GM23338 (cell line): ENCODE measurements at regions not wholly inside any gene's neighbourhood (a gene's known extent, or its start where the extent isn't known, plus 50 kb on each side); places are given as distances from the start of the nearest gene placed in this dataset.

ENCODE experiments used
- CREB1 ChIP-seq: fragments of 250-450 bp; sonication (Bioruptor Pico); IDR thresholded peaks from 2 replicates; pipeline ENCODE4 v1.5.0; 2020; ENCODE audit warnings: low read depth, mild to moderate bottlenecking, moderate library complexity
- EZH2 ChIP-seq: fragments of 200-600 bp; sonication (generic); IDR thresholded peaks from one replicate; pipeline ENCODE4 v1.8.0; 2017; ENCODE audit warnings: antibody characterized with exemption, mild to moderate bottlenecking, low read depth; ENCODE audit not compliant: unreplicated experiment
- EZH2phosphoT487 ChIP-seq: fragments of 200-600 bp; sonication (generic); IDR thresholded peaks from one replicate; pipeline ENCODE4 v1.8.1; 2018; ENCODE audit warnings: antibody characterized with exemption; ENCODE audit not compliant: unreplicated experiment
- JUNB ChIP-seq: IDR thresholded peaks from one replicate; pipeline ENCODE4 v1.6.1; 2016; ENCODE audit warnings: antibody characterized with exemption; ENCODE audit not compliant: unreplicated experiment
- POLR2AphosphoS5 ChIP-seq: IDR thresholded peaks from 2 replicates; pipeline ENCODE4 v1.6.1; 2016; ENCODE audit warnings: antibody characterized with exemption, low read depth
- TF ChIP-seq, protein P1 (sequence below): IDR thresholded peaks from one replicate; pipeline ENCODE4 v1.6.1; 2018; ENCODE audit warnings: antibody characterized with exemption; ENCODE audit not compliant: unreplicated experiment
- TF ChIP-seq, protein P2 (sequence below), 2 experiments: fragments of 200-600 bp in 1 of 2; sonication (generic) in 1 of 2; conservative IDR thresholded peaks; 2 replicates each; pipeline versions ENCODE4 v1.5.1 to v1.6.1; 2016 to 2017; ENCODE audit warnings: antibody characterized with exemption in 2 of 2, low read depth in 2 of 2, mild to moderate bottlenecking in 2 of 2, moderate library complexity in 1 of 2

DNA sequence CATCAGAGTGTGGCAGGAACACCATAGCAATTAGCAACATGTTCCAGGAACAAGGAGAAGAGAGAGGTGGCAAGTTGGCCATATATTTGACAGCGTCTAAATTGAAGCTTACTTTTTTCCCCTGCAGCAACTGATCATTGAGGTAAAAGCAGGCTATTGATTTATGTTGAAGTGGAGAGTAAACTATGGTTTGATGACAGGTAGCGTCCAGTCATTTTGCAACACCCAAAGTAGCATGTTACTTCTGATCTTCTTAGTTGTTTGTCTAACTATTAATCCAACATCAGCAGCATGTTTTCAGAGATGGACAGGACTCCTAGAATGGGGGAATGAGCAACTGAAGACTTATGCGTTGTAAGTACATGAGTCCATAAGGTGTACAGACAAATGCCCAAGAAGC is 225.8 kb downstream of the ZPLD1 start:
- TF ChIP-seq, protein P1, sequence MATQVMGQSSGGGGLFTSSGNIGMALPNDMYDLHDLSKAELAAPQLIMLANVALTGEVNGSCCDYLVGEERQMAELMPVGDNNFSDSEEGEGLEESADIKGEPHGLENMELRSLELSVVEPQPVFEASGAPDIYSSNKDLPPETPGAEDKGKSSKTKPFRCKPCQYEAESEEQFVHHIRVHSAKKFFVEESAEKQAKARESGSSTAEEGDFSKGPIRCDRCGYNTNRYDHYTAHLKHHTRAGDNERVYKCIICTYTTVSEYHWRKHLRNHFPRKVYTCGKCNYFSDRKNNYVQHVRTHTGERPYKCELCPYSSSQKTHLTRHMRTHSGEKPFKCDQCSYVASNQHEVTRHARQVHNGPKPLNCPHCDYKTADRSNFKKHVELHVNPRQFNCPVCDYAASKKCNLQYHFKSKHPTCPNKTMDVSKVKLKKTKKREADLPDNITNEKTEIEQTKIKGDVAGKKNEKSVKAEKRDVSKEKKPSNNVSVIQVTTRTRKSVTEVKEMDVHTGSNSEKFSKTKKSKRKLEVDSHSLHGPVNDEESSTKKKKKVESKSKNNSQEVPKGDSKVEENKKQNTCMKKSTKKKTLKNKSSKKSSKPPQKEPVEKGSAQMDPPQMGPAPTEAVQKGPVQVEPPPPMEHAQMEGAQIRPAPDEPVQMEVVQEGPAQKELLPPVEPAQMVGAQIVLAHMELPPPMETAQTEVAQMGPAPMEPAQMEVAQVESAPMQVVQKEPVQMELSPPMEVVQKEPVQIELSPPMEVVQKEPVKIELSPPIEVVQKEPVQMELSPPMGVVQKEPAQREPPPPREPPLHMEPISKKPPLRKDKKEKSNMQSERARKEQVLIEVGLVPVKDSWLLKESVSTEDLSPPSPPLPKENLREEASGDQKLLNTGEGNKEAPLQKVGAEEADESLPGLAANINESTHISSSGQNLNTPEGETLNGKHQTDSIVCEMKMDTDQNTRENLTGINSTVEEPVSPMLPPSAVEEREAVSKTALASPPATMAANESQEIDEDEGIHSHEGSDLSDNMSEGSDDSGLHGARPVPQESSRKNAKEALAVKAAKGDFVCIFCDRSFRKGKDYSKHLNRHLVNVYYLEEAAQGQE: no peak
- TF ChIP-seq, protein P2, sequence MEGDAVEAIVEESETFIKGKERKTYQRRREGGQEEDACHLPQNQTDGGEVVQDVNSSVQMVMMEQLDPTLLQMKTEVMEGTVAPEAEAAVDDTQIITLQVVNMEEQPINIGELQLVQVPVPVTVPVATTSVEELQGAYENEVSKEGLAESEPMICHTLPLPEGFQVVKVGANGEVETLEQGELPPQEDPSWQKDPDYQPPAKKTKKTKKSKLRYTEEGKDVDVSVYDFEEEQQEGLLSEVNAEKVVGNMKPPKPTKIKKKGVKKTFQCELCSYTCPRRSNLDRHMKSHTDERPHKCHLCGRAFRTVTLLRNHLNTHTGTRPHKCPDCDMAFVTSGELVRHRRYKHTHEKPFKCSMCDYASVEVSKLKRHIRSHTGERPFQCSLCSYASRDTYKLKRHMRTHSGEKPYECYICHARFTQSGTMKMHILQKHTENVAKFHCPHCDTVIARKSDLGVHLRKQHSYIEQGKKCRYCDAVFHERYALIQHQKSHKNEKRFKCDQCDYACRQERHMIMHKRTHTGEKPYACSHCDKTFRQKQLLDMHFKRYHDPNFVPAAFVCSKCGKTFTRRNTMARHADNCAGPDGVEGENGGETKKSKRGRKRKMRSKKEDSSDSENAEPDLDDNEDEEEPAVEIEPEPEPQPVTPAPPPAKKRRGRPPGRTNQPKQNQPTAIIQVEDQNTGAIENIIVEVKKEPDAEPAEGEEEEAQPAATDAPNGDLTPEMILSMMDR (conservative IDR thresholded peaks at IDR 0.05; ENCODE audit: low read depth in 2 of 2): no peak
- TF ChIP-seq POLR2AphosphoS5 (no peak), EZH2 (no peak), EZH2phosphoT487 (no peak), JUNB (no peak), CREB1 (CRISPR knock-in tag) (no peak)
